Pancreas (tissue), 10 donors: ENCODE measurements at regions not wholly inside any gene's neighbourhood (a gene's known extent, or its start where the extent isn't known, plus 50 kb on each side); places are given as distances from the start of the nearest gene placed in this dataset.

Experiments used
- ATAC-seq, 4 donors: fragments of 200-7000 bp; cut with Tn5 transposase; one replicate each; pipeline versions ENCODE4 v1.8.0 to v1.9.1; 2020; ENCODE audit warnings: mild to moderate bottlenecking in 4 of 4, moderate library complexity in 4 of 4
- DNase-seq, 6 donors: peaks; one replicate each; pipeline ENCODE4 v3.0.0-alpha.2; 2020
- FAIRE-seq: peaks from 2 replicates; lab custom pipeline; 2012; peaks lifted over from hg19 to GRCh38; lab: Jason Lieb, UNC
- H3K27ac ChIP-seq, 4 donors: fragments of 200-600 bp; sonication (generic); 1 replicate in 3 of 4; 2 replicates in 1 of 4; pipeline versions ENCODE4 v1.5.0 to v1.8.0; 2020
- H3K27me3 ChIP-seq, 4 donors: fragments of 200-600 bp; one replicate each; pipeline ENCODE4 v1.8.0; 2021
- H3K36me3 ChIP-seq, 3 donors: fragments of 200-600 bp; sonication (generic) in 1 of 3; one replicate each; pipeline versions ENCODE4 v1.5.0 to v1.8.0; 2020 to 2021
- H3K4me1 ChIP-seq, 3 donors: fragments of 200-600 bp; one replicate each; pipeline ENCODE4 v1.8.0; 2021
- H3K4me3 ChIP-seq, 4 donors: fragments of 200-600 bp; sonication (generic) in 2 of 4; one replicate each; pipeline versions ENCODE4 v1.5.0 to v1.8.0; 2020 to 2021
- H3K9me3 ChIP-seq, 4 donors: fragments of 200-600 bp; one replicate each; pipeline ENCODE4 v1.8.0; 2021
- CTCF ChIP-seq, 4 donors: fragments of 200-600 bp; sonication (generic) in 3 of 4; IDR thresholded peaks; one replicate each; pipeline versions ENCODE4 v1.5.0 to v1.8.0; 2021; ENCODE audit warnings: antibody characterized with exemption in 4 of 4
- WGBS, 2 donors: extraction: QIAGEN DNeasy Blood & Tissue Kit; methylation state at CpG; one replicate each; pipeline ENCODE4 v1.1.7; 2013; 5-methylcytosine and 5-hydroxymethylcytosine counted together
- intact Hi-C, 3 donors: fragments of 100-400 bp; cut with DNase I; formaldehyde crosslinking; loops; one replicate each; pipeline versions ENCODE4 v1.11.1 to v1.14.2; 2022
- donor health status: healthy with polysubstance abuse.
- donor health status: DM: no; HTN: no; CAD: no; lungs with moderate emphysema.
- donor health status: DM: no; HTN: no; CAD: no.
- donor health status: control.
- donor health status: control.
- donor health status: Bipolar disorder and iron deficiency.
- donor health status: DM: yes; HTN: yes; CAD: no.
- donor health status: DM: no; HTN: no; CAD: no.
- donor health status: DM: no; HTN: no; CAD: no.
- donor health status: DM: yes; HTN: yes; CAD: no.

- intact Hi-C loops, result no loop called here
- 85 to 87% methylated on average over 14 of the region's 14 CpGs for WGBS, 2 donors
- no peak for ATAC-seq
- no peaks in the 10 kb centered on the region for H3K27me3 ChIP-seq
- H3K4me3 ChIP-seq, result no peak overlapping the region
- no peaks in the 10 kb centered on the region for H3K9me3 ChIP-seq
- no peak overlapping the region for H3K27ac ChIP-seq
- no peaks in the 10 kb centered on the region for H3K4me1 ChIP-seq
- no peak for FAIRE-seq
- no peaks in the 10 kb centered on the region for H3K36me3 ChIP-seq
- TF ChIP-seq CTCF (IDR thresholded peaks at IDR 0.05), result no peak
- no peak for DNase-seq
These were observed 107.6 kb downstream of the ZIC5 start for GRCh38 chr13:99863789-99864626.

GRCh38 chr13:99862244-99862643, 109.3 kb downstream of the ZIC5 start:
- ATAC-seq, result no peak

GRCh38 chr13:99861771-99862170, 109.8 kb downstream of the ZIC5 start:
- no peaks in the 10 kb centered on the region for H3K27me3 ChIP-seq
- H3K36me3 ChIP-seq, result no peaks in the 10 kb centered on the region
- no peak overlapping the region for H3K27ac ChIP-seq
- no peak overlapping the region for H3K4me3 ChIP-seq
- intact Hi-C loops, result no loop called here
- no peaks in the 10 kb centered on the region for H3K9me3 ChIP-seq
- DNase-seq (no peak), ATAC-seq (no peak), FAIRE-seq (no peak)
- no peaks in the 10 kb centered on the region for H3K4me1 ChIP-seq
- 83 to 88% methylated on average over 2 of the region's 2 CpGs for WGBS, 2 donors
- TF ChIP-seq CTCF (IDR thresholded peaks at IDR 0.05), result no peak

More at GRCh38 chr13:99862244-99862643, 109.3 kb downstream of the ZIC5 start:
- no peak for TF ChIP-seq CTCF (IDR thresholded peaks at IDR 0.05)
- Histone ChIP-seq H3K27me3 (no peaks in the 10 kb centered on the region), H3K27ac (no peak overlapping the region), H3K36me3 (no peaks in the 10 kb centered on the region), H3K4me1 (no peaks in the 10 kb centered on the region), H3K4me3 (no peak overlapping the region), H3K9me3 (no peaks in the 10 kb centered on the region)
- WGBS, 2 donors, result 89 to 93% methylated on average over 3 of the region's 3 CpGs
- intact Hi-C loops, result no loop called here
- DNase-seq (no peak), FAIRE-seq (no peak)

- FAIRE-seq (no peak), DNase-seq (no peak), ATAC-seq (no peak)
- Histone ChIP-seq H3K27ac (no peak overlapping the region), H3K36me3 (no peaks in the 10 kb centered on the region), H3K9me3 (no peaks in the 10 kb centered on the region), H3K4me3 (no peak overlapping the region), H3K27me3 (no peaks in the 10 kb centered on the region), H3K4me1 (no peaks in the 10 kb centered on the region)
- 94 to 95% methylated on average over 10 of the region's 10 CpGs for WGBS, 2 donors
- intact Hi-C loops, result no loop called here
- no peak for TF ChIP-seq CTCF (IDR thresholded peaks at IDR 0.05)
These were observed 110.8 kb downstream of the ZIC5 start for GRCh38 chr13:99860745-99861144.
